Adipocyte (in vitro differentiated cells): ENCODE measurements at regions not wholly inside any gene's neighbourhood (a gene's known extent, or its start where the extent isn't known, plus 50 kb on each side); places are given as distances from the start of the nearest gene placed in this dataset.

Experiments used
- DNase-seq: peaks from one replicate; pipeline ENCODE4 v3.0.0-alpha.2; 2015; ENCODE audit warnings: low read depth
- H3K27me3 ChIP-seq: replicated peaks from 2 replicates; pipeline ENCODE4 v1.7.0; 2013; ENCODE audit warnings: mild to moderate bottlenecking, low read length, moderate library complexity; ENCODE audit not compliant: control insufficient read depth, insufficient read depth
- H3K36me3 ChIP-seq: 2 replicates; pipeline ENCODE4 v1.7.0; 2013; ENCODE audit warnings: low read length, mild to moderate bottlenecking, moderate library complexity; ENCODE audit not compliant: control insufficient read depth, insufficient read depth, severe bottlenecking
- H3K4me1 ChIP-seq: 2 replicates; pipeline ENCODE4 v1.7.0; 2013; ENCODE audit warnings: mild to moderate bottlenecking, low read length, moderate library complexity; ENCODE audit not compliant: control insufficient read depth, insufficient read depth
- H3K4me3 ChIP-seq: 2 replicates; pipeline ENCODE4 v1.7.0; 2013; ENCODE audit warnings: mild to moderate bottlenecking, low read length, moderate library complexity
- H3K9ac ChIP-seq: 2 replicates; pipeline ENCODE4 v1.7.0; 2013; ENCODE audit warnings: mild to moderate bottlenecking, low read length, moderate library complexity
- H3K9me3 ChIP-seq: 2 replicates; pipeline ENCODE4 v1.7.0; 2013; ENCODE audit warnings: mild to moderate bottlenecking, low read length, moderate library complexity; ENCODE audit not compliant: control insufficient read depth

- Histone ChIP-seq H3K36me3 (no peaks in the 10 kb centered on the region), H3K9ac (no peak overlapping the region), H3K4me3 (no peak overlapping the region), H3K9me3 (peaks cover 7% of the 10 kb centered on the region), H3K4me1 (peaks cover 5% of the 10 kb centered on the region), H3K27me3 (no peaks in the 10 kb centered on the region)
- peak; percentile 70 for DNase-seq
Observed at GRCh38 chr12:92199819-92200576, 54.4 kb upstream of the BTG1 start.

- Histone ChIP-seq H3K36me3 (no peaks in the 10 kb centered on the region), H3K4me3 (no peak overlapping the region), H3K27me3 (no peaks in the 10 kb centered on the region), H3K9me3 (peaks cover 7% of the 10 kb centered on the region), H3K4me1 (peaks cover 5% of the 10 kb centered on the region), H3K9ac (no peak overlapping the region)
- no peak for DNase-seq
Observed at GRCh38 chr12:92197815-92198214, 52.2 kb upstream of the BTG1 start.

GRCh38 chr12:92196368-92196767 is 50.7 kb upstream of the BTG1 start:
- Histone ChIP-seq H3K4me1 (peaks cover 5% of the 10 kb centered on the region), H3K9ac (no peak overlapping the region), H3K9me3 (peaks cover 7% of the 10 kb centered on the region), H3K36me3 (no peaks in the 10 kb centered on the region), H3K4me3 (no peak overlapping the region), H3K27me3 (no peaks in the 10 kb centered on the region)
- DNase-seq = no peak
